COLO829 (cell line): ENCODE measurements at regions not wholly inside any gene's neighbourhood (a gene's known extent, or its start where the extent isn't known, plus 50 kb on each side); places are given as distances from the start of the nearest gene placed in this dataset.

Experiments
- DNase-seq: peaks from one replicate; pipeline ENCODE4 v3.0.0; 2012; ENCODE audit warnings: low spot score

DNA sequence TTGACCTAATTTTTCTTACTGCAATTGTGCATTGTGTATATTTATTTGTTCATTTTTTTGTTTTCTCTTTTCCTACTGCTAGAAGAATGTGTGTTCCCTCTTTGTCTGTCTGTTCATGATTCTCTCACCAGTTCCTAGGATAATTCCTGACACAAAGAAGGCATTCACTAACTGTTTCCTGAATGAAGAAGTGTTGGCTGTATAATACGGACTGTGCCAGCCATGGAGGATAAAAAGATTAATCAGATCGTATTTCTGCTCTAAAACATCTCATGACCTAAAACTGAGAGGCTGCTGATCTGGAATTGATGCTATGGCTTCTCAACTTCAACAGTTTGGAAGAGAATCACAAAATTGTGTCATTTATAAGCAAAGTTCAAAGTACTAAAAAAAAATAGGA is 563.1 kb upstream of the FRG1 start:
- peak; percentile 68 for DNase-seq

DNA sequence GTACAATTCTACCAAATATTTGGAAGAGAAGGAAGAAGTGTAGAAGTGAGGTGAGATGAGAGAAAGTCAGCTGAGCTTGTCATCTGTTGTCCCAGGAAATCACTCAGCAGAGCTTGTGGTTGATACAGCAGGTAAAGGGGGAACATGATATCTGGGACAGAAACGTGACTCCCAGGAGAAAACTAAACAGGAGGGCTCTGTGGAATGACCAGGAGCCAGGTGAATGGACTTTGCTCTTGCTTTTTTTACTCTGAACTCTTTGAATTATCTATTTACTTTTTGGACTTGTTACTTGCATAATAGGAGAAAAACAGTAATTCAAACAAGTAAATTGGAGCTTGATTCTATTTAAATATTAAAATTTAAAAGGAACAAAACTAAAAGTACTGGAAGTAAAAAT is 555.6 kb upstream of the FRG1 start:
- DNase-seq, result no peak

- DNase-seq, result no peak
Measured at GRCh38 chr4:189385579-189385978, 555.1 kb upstream of the FRG1 start.

DNA sequence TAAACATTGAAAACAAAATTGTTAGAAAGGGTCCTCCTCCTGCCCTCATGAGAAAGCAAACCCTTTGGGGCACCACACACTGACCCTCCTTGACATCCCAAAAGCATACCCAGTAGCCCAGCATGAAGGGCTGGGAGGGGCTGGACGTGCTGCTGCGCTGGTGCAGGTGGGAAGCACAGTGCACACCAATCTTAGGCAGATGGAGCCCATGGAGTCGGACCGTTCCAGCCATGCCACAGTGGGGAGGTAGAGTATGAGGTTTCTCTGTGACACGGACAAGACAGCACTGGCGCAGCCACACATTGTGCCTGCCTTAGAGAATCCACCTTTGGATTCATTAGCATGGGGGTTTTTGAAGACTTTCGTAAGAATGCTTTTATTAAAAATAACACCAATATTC is 544.2 kb upstream of the FRG1 start:
- DNase-seq, result no peak

DNA sequence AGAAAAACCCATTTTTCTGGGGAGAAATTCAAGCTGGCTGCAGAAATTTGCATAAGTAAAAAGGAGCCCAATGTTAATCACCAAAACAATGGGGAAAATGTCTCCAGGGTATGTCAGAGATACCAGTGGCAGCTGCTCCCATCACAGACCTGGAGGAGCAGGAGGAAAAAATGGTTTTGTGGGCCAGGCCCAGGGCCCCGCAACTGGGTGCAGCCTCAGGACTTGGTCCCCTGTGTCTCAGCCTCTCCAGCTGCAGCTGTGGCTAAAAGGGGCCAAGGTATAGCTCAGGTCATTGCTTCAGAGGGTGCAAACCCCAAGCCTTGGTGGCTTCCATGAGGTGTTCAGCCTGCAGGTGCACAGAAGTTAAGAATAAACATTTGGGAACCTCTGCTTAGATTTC is 536.4 kb upstream of the FRG1 start:
- DNase-seq, result no peak

GRCh38 chr4:189409158-189409557 is 531.5 kb upstream of the FRG1 start:
- DNase-seq, result no peak

DNA sequence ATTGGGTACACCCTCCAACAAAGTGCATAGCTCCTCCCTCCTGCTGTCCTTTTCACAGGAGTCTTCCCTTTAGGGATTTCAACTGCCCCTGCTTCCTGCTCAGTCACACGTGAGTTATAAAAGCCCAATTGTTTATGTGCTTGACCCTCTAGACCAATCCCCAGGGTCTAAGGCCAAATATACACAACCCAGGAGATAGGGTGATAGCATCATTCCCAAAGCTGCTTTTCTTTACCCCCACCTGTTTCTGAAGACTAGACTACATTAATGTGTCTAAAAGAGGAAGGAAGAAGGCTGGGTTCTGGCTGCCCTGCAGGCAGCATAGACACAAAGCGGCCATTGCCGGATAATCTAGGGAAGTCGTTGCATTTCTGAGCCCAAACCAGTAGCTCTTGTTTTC is 526.7 kb upstream of the FRG1 start:
- DNase-seq, result peak; percentile 95

GRCh38 chr4:189420572-189420971 is 520.1 kb upstream of the FRG1 start:
- no peak for DNase-seq

DNA sequence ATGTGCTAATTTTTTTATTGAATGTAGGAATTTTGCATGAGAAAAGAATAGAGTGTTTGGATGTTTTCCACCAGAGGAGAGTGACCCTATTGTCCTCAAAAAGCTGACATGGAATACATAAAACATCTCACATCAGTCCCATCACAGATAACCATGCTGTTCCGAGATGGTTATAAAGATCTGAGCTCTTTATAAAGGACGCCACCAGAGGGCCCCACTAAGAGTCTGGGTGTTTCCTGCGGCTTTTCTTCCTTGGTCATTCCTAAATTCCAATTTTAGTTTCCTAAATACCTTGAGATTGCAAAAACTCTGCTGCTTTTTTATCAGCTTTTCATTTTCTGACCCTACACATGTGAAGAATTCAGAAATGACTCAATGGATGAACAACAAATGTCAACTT is 504.5 kb upstream of the FRG1 start:
- no peak for DNase-seq

DNA sequence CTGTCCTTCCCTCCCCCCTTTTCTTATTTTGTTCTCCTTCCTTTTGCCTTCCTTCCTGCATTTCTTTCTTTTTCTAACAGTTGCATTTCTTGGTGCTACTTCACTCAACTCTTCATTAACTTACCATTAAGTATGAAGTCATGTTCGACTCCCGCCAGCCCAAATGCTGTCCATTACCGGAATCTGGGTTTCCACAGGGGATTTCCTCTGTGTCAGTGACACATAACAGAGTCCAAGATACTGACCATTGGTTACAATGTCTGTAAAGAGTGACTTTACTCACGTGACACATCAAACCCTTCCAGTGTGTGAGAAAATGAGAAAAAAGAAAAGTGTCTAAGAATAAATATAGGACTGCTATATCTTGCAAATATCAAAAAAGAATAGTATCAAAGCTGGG is 500.0 kb upstream of the FRG1 start:
- no peak for DNase-seq

- DNase-seq, result no peak
Measured at GRCh38 chr4:189443341-189443740, 497.3 kb upstream of the FRG1 start.

GRCh38 chr4:189445613-189446012 is 495.1 kb upstream of the FRG1 start:
- no peak for DNase-seq

DNA sequence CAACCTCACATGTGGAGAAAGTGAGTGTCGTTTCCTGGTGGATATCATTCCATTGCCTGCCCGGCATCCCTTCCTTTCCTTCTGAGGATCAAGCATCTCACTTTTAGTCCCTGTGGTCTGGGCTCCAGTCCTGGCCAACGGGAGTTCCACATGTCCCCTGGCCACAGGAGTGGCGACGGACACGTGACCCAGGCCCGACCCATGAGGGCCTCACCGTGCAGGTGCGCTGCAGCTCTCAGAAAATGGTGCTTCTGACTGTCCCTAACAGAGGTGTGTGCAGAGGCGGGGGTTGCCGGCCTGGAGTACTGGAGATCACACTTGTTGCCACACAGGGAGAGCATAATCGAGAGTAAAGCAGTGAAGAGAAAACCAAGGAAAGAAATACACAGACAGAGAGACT is 476.9 kb upstream of the FRG1 start:
- DNase-seq, result no peak

DNA sequence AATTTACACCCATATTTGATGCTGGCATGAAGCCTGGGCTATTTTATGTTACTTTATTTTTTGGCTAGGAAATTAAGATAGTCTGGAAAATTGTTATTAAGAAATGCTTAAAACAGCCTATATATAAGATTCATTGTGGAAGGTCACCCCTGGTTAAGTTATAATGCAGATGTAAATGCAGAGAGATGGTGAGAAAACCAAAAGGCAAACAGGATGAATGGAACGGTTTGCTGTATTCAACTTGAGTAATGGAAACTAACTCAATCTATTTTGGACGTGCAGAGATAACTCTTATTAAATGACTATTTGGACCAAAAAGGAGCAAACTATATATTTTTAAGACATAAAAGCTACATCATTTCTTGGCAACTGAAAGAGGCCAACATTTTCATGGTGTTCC is 446.3 kb upstream of the FRG1 start:
- no peak for DNase-seq

DNA sequence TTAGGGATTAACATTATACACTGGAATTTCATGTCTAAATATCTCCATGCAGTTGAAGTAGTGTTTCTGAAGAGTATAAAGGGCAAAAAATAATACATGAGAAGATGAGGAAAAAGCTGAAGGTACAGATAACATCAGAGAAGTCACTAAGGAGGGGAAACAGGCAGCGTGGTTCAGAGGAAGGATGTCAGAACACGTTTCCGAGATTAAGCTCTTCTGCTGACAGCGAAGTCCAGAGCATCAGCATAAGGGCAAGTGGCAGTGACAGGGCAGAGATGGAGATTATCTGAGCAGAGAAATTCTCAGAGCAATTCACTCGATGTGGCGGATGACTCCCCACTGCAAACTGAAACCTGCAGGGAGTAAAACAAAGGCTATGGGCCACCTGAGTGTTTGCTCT is 443.2 kb upstream of the FRG1 start:
- no peak for DNase-seq

GRCh38 chr4:189497996-189498395 is 442.7 kb upstream of the FRG1 start:
- no peak for DNase-seq

- DNase-seq, result no peak
Measured at GRCh38 chr4:189498457-189498856, 442.2 kb upstream of the FRG1 start.

DNA sequence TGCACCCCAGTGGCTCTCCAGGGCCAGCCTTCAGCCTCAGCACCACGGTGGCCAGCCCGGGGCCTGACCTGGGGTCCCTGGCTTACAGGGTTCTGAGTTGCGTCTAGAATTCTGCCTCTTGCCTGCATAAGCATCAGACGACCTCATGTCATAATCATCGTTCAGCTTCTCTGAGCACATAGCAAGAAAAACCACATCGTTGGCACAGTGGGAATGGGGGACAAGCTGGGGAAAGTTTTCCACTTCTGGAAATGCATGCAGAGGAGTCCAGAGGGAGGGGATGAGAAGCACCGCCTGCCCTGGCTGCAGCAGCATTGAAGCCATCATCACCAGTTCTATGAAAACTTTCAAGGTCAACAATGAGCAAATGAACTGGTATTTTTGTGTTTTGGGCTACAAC is 441.0 kb upstream of the FRG1 start:
- DNase-seq, result no peak

GRCh38 chr4:189500970-189501369 is 439.7 kb upstream of the FRG1 start:
- no peak for DNase-seq

DNA sequence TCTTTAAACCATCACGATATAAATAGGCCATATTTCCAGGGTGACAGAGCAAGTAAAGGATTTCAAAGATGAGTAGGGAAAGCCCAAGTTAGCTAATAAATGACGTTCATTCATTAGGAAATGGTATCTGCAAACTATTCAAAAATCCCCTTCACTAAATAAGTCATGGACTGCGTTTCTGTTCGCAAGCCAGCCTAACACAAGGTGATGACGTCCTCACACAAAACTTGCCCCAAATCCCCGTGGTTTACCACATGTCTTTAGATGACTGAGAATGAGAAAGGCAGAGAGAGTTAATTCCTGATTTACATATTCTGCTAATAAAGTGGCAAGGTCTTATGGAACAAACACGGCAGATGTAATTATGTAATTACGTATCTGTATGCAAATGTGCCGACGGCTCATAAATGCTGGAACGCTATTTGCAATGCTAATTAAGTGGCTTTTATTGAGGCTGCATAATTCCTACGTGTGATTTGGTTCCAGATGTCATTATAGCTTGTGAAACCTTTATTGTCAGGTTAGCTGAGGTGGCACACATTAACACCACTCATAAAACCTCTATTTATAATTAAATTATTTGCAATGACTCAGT is 437.7 kb upstream of the FRG1 start:
- DNase-seq, result no peak

DNA sequence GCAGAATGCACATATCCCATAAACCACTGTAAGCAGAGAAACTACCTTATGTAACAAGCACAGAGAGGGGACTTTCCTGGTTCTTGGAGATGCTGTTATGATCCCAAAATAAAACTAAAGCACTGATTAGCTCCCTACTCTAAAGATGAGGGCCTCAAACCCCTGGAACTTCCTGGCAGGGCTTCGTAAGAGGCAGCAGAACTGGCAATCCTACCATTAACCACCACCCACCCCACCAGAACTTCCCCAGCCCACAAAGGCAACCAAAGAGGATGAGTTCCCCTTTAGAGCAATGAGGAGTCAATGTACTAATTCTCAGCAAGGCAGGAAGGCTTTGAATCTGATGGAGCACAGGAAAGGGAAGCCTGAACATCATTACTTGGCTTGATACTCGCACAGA is 436.5 kb upstream of the FRG1 start:
- no peak for DNase-seq

DNA sequence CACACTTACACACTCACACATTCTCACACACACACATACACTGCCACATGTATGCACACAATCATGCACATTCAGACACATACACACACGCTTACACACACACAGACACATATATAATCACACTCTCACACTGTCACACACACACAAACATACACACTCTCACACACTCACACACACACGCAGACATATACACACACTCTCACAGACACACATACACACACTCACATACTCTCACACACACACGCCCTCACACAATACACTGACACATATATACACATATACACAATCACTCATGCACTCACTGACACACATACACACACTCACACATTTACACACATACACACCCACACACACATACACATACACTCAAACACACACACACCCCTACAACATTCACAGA is 435.3 kb upstream of the FRG1 start:
- DNase-seq, result no peak

DNA sequence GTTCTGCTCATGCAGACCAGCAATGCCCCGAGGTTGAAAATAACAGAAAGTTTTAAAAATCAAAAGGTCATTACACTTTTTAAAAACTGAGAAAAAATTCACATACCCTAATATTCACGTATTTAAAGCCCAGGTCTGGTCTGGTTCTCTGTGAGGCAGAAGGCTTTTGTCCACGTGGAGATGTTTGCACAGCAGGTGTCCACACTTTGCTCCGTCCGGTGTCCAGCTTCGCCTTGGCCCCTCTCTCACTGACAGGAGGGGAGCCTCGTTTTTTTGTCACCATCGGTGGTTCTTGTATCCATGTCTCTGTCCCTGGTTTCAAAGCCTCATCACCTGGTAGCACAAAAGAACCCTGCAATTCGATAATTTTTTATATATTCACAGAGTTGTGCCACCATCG is 434.6 kb upstream of the FRG1 start:
- DNase-seq, result no peak

- DNase-seq, result no peak
Measured at GRCh38 chr4:189507060-189507459, 433.6 kb upstream of the FRG1 start.

DNA sequence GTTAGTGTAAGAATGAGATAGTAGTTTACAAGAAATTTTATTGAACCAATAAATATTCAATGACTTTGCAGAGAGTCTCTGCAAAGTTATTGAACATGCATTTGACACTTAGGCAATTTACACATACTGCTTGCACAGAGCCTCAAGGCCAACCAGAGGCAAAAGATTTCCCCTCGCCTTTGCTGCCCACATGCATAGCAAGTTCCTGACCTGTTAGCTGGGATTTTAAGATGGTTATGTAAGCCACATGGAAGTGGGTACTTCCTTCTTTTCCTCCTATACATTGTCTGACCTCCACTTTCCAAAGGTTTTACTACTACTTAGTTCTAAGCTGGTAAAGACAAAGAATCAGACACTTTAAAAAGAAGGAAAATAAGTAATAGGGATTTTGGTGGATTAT is 430.1 kb upstream of the FRG1 start:
- no peak for DNase-seq
